HCT116 (cell line): ENCODE measurements at regions not wholly inside any gene's neighbourhood (a gene's known extent, or its start where the extent isn't known, plus 50 kb on each side); places are given as distances from the start of the nearest gene placed in this dataset.

Experiments
- ATAC-seq: fragments of 200-7000 bp; cut with Tn5 transposase; 2 replicates; pipeline ENCODE4 v1.9.1; 2020; ENCODE audit warnings: mild to moderate bottlenecking, moderate library complexity
- BruUV-seq: library from RNA; stranded (reverse); fragments of 400-500 nt; replicated peaks from 2 replicates; lab custom pipeline; 2021; lab: Mats Ljungman, UMichigan
- CTCF ChIA-PET: fragments of 300-600 bp; sonication (Branson Sonifier 250); formaldehyde crosslinking; loops from one replicate; lab custom pipeline; 2021; ENCODE audit warnings: antibody characterized with exemption; lab: Charles Lee
- POLR2A ChIA-PET: fragments of 300-600, 350-600 bp; sonication (Branson Sonifier 250); formaldehyde crosslinking; loops from one replicate; lab custom pipeline; 2021; ENCODE audit warnings: antibody characterized with exemption; lab: Charles Lee
- RAD21 ChIA-PET, 2 experiments: fragments of 300-600 bp; sonication (Branson Sonifier 250); formaldehyde crosslinking; loops; one replicate each; lab custom pipeline; 2023; ENCODE audit warnings: low total read pairs in 2 of 2; ENCODE audit not compliant: uncharacterized antibody in 2 of 2, unreplicated experiment in 2 of 2, low non-redundant PET in 1 of 2; lab: Charles Lee
- DNase-seq: peaks from one replicate; pipeline ENCODE4 v3.0.0-alpha.2; 2010; ENCODE audit warnings: low read depth, low spot score
- H2AFZ ChIP-seq: fragments of 200-600 bp; shearing (Covaris generic), sonication (generic); 2 replicates; pipeline ENCODE4 v1.6.1; 2017; ENCODE audit warnings: low read depth, mixed run types, mixed read lengths, antibody characterized with exemption, low read length; ENCODE audit not compliant: poor library complexity, severe bottlenecking
- H3K27ac ChIP-seq: 2 replicates; pipeline ENCODE4 v1.5.1; 2012; ENCODE audit warnings: low read depth, low read length
- H3K27me3 ChIP-seq: fragments of 200-600 bp; sonication (generic); 2 replicates; pipeline ENCODE4 v1.6.1; 2016; ENCODE audit warnings: mixed run types, low read length, mixed read lengths; ENCODE audit not compliant: insufficient read depth
- H3K36me3 ChIP-seq, 2 experiments: fragments of 200-500 bp in 1 of 2; fragments of 200-600 bp in 1 of 2; sonication (Bioruptor generic) in 1 of 2; sonication (generic) in 1 of 2; 2 replicates each; pipeline versions ENCODE4 v1.5.1 to v1.6.1; 2014 to 2016; ENCODE audit warnings: low read length in 2 of 2, inconsistent platforms in 1 of 2, mixed read lengths in 1 of 2, mixed run types in 1 of 2; ENCODE audit not compliant: insufficient read depth in 2 of 2, control insufficient read depth in 1 of 2
- H3K4me1 ChIP-seq, 2 experiments: fragments of 200-600 bp in 1 of 2; sonication (generic) in 1 of 2; 2 replicates each; pipeline versions ENCODE4 v1.5.1 to v1.6.1; 2012 to 2017; ENCODE audit warnings: low read length in 2 of 2, inconsistent platforms in 1 of 2, mild to moderate bottlenecking in 1 of 2, mixed read lengths in 1 of 2, mixed run types in 1 of 2, moderate library complexity in 1 of 2; ENCODE audit not compliant: insufficient read depth in 2 of 2, control insufficient read depth in 1 of 2
- H3K4me2 ChIP-seq: fragments of 200-600 bp; sonication (generic); 2 replicates; pipeline ENCODE4 v1.6.1; 2017; ENCODE audit warnings: mixed run types, low read length, mixed read lengths
- H3K4me3 ChIP-seq, 2 experiments: fragments of 200-600 bp in 1 of 2; sonication (generic) in 1 of 2; replicated peaks in 1 of 2; 2 replicates each; pipeline ENCODE4 v1.5.1; 2011 to 2016; ENCODE audit warnings: low read length in 2 of 2, control low read depth in 1 of 2, low read depth in 1 of 2, mild to moderate bottlenecking in 1 of 2, mixed read lengths in 1 of 2, mixed run types in 1 of 2
- H3K79me2 ChIP-seq: fragments of 200-600 bp; sonication (generic); 2 replicates; pipeline ENCODE4 v1.6.1; 2017; ENCODE audit warnings: mild to moderate bottlenecking, mixed run types, low read length, moderate library complexity, mixed read lengths; ENCODE audit not compliant: insufficient read depth
- H3K9ac ChIP-seq: fragments of 200-600 bp; sonication (generic); 2 replicates; pipeline ENCODE4 v1.6.1; 2016; ENCODE audit warnings: low read length, mixed read lengths
- H3K9me2 ChIP-seq: fragments of 200-600 bp; sonication (generic), shearing (Covaris generic); 2 replicates; pipeline ENCODE4 v1.6.1; 2017; ENCODE audit warnings: mixed run types, mild to moderate bottlenecking, moderate library complexity; ENCODE audit not compliant: insufficient read depth
- H3K9me3 ChIP-seq, 2 experiments: fragments of 200-500 bp in 1 of 2; fragments of 200-600 bp in 1 of 2; sonication (Bioruptor generic) in 1 of 2; sonication (generic) in 1 of 2; 2 replicates each; pipeline ENCODE4 v1.6.1; 2014 to 2017; ENCODE audit warnings: low read length in 2 of 2, mixed read lengths in 2 of 2, inconsistent platforms in 1 of 2, low read depth in 1 of 2, mild to moderate bottlenecking in 1 of 2, mixed run types in 1 of 2, moderate library complexity in 1 of 2; ENCODE audit not compliant: control insufficient read depth in 1 of 2, insufficient read depth in 1 of 2
- H4K20me1 ChIP-seq: fragments of 200-600 bp; sonication (generic), shearing (Covaris generic); 2 replicates; pipeline ENCODE4 v1.6.1; 2017; ENCODE audit warnings: mixed run types, mild to moderate bottlenecking, moderate library complexity; ENCODE audit not compliant: insufficient read depth
- CBX3 ChIP-seq: IDR thresholded peaks from 2 replicates; pipeline ENCODE4 v1.6.1; 2012; ENCODE audit warnings: low read depth
- CTCF ChIP-seq, 3 experiments: fragments of 200-600 bp in 1 of 3; sonication (generic) in 1 of 3; IDR thresholded peaks in 2 of 3; conservative IDR thresholded peaks in 1 of 3; 2 replicates each; pipeline ENCODE4 v1.5.1; 2012 to 2017; ENCODE audit warnings: low read depth in 2 of 3, low read length in 2 of 3, antibody characterized with exemption in 1 of 3, borderline replicate concordance in 1 of 3, control low read depth in 1 of 3, mild to moderate bottlenecking in 1 of 3, mixed read lengths in 1 of 3, mixed run types in 1 of 3, moderate library complexity in 1 of 3; ENCODE audit not compliant: insufficient read depth in 1 of 3
- ELF1 ChIP-seq: IDR thresholded peaks from 2 replicates; pipeline ENCODE4 v1.6.1; 2012; ENCODE audit warnings: low read depth, borderline replicate concordance
- EZH2 ChIP-seq: fragments of 200-600 bp; sonication (generic); IDR thresholded peaks from 2 replicates; pipeline ENCODE4 v1.6.1; 2017; ENCODE audit warnings: antibody characterized with exemption, mixed run types
- EZH2phosphoT487 ChIP-seq: fragments of 200-600 bp; IDR thresholded peaks from 2 replicates; pipeline ENCODE4 v1.6.1; 2018; ENCODE audit warnings: antibody characterized with exemption, borderline replicate concordance
- FOSL1 ChIP-seq: IDR thresholded peaks from 2 replicates; pipeline ENCODE4 v1.6.1; 2012; ENCODE audit warnings: low read depth
- JUND ChIP-seq: IDR thresholded peaks from 2 replicates; pipeline ENCODE4 v1.6.1; 2012
- POLR2AphosphoS5 ChIP-seq: IDR thresholded peaks from 2 replicates; pipeline ENCODE4 v1.6.1; 2011; ENCODE audit warnings: mild to moderate bottlenecking, low read depth, low read length, moderate library complexity
- RAD21 ChIP-seq: IDR thresholded peaks from 2 replicates; pipeline ENCODE4 v1.6.1; 2012; ENCODE audit warnings: low read depth, mild to moderate bottlenecking
- REST ChIP-seq: IDR thresholded peaks from 2 replicates; pipeline ENCODE4 v1.6.1; 2012; ENCODE audit warnings: low read depth
- SIN3A ChIP-seq: IDR thresholded peaks from 2 replicates; pipeline ENCODE4 v1.6.1; 2012; ENCODE audit warnings: low read depth
- SP1 ChIP-seq: IDR thresholded peaks from 2 replicates; pipeline ENCODE4 v1.6.1; 2012; ENCODE audit warnings: low read depth
- SRF ChIP-seq: IDR thresholded peaks from 2 replicates; pipeline ENCODE4 v1.6.1; 2012; ENCODE audit warnings: low read depth
- TCF7L2 ChIP-seq: IDR thresholded peaks from 2 replicates; pipeline ENCODE4 v1.7.0; 2011; ENCODE audit warnings: borderline replicate concordance, inconsistent platforms; ENCODE audit not compliant: insufficient read depth, insufficient read length; ENCODE audit errors: extremely low read depth
- ZFX ChIP-seq: fragments of 450-650 bp; IDR thresholded peaks from 2 replicates; pipeline ENCODE4 v1.6.1; 2017
- ZNF274 ChIP-seq: fragments of 200-500 bp; sonication (Bioruptor generic); IDR thresholded peaks from 2 replicates; pipeline ENCODE4 v1.6.1; 2014; ENCODE audit warnings: mild to moderate bottlenecking, low read depth, low read length, inconsistent platforms
- intact Hi-C: fragments of 100-400 bp; cut with micrococcal nuclease; formaldehyde crosslinking; loops from 2 replicates; pipeline ENCODE4 v1.10.0; 2022
- TF ChIP-seq, protein P1 (sequence below): IDR thresholded peaks from 2 replicates; pipeline ENCODE4 v1.6.1; 2012

DNA sequence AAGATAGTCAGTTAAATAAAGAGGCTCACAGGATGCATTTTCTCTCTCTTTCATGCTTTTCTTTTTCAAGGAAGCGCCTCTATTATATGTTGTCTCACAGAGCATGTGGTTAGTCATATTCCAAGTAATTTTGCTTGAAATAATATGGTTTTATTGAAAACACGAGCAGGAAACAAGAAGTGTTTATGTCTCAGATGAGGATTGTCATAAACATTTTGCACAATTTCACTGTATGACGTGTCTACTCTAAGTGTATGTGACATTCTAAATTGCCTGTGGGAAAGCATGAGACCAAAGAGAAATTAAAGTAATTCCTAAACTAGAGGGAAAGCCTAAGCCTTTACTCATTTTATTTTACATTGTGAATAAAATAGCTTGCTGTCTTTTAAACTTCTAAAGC lies 818.6 kb downstream of the EPHA3 start:
- Histone ChIP-seq H3K4me1 (no peaks in the 10 kb centered on the region), H3K79me2 (no peaks in the 10 kb centered on the region), H3K9me3 (peaks cover 11 to 39% of the 10 kb centered on the region in 2 experiments; a peak in 2 of 4 replicates), H3K27ac (no peak overlapping the region), H3K4me3 (no peak overlapping the region), H4K20me1 (no peaks in the 10 kb centered on the region), H3K9me2 (no peaks in the 10 kb centered on the region), H2AFZ (no peak overlapping the region), H3K27me3 (no peaks in the 10 kb centered on the region), H3K9ac (no peak overlapping the region), H3K36me3 (no peaks in the 10 kb centered on the region), H3K4me2 (no peak overlapping the region)
- RAD21 ChIA-PET: no interaction called here
- BruUV-seq: no TSS peak
- TF ChIP-seq RAD21: no peak
- ATAC-seq (no peak), DNase-seq (no peak)
- intact Hi-C loops: no loop called here
- CTCF ChIA-PET: no interaction called here
- POLR2A ChIA-PET: no interaction called here

- Histone ChIP-seq H3K4me1 (no peaks in the 10 kb centered on the region), H3K27me3 (no peaks in the 10 kb centered on the region), H4K20me1 (no peaks in the 10 kb centered on the region), H3K36me3 (no peaks in the 10 kb centered on the region), H3K9me3 (peaks cover 10 to 22% of the 10 kb centered on the region in 2 experiments; a peak in 2 of 4 replicates), H3K79me2 (no peaks in the 10 kb centered on the region), H3K9ac (no peak overlapping the region), H3K4me3 (no peak overlapping the region), H3K9me2 (no peaks in the 10 kb centered on the region), H3K4me2 (no peak overlapping the region), H3K27ac (no peak overlapping the region), H2AFZ (no peak overlapping the region)
- RAD21 ChIA-PET: no interaction called here
- ATAC-seq (no peak), DNase-seq (no peak)
- CTCF ChIA-PET: no interaction called here
- POLR2A ChIA-PET: no interaction called here
- BruUV-seq: no TSS peak
- intact Hi-C loops: no loop called here
- TF ChIP-seq ELF1 (no peak), SP1 (no peak), ZNF274 (no peak), JUND (no peak), EZH2 (no peak), POLR2AphosphoS5 (no peak), TCF7L2 (no peak), EZH2phosphoT487 (no peak), SRF (no peak), REST (no peak), FOSL1 (no peak), SIN3A (no peak), CTCF (IDR thresholded peaks at IDR 0.05 in 2 of 3, conservative IDR thresholded peaks at IDR 0.05 in 1 of 3; ENCODE audit: borderline replicate concordance in 1 of 3, insufficient read depth in 1 of 3, low read depth in 2 of 3, low read length in 2 of 3) (no peak), ZFX (no peak), RAD21 (no peak), CBX3 (no peak)
- TF ChIP-seq, protein P1, sequence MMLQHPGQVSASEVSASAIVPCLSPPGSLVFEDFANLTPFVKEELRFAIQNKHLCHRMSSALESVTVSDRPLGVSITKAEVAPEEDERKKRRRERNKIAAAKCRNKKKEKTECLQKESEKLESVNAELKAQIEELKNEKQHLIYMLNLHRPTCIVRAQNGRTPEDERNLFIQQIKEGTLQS: no peak
Observed at GRCh38 chr3:89932882-89933281, 825.5 kb downstream of the EPHA3 start.
